Stimulated activated CD4-positive, alpha-beta T cell treated with anti-CD3 and anti-CD28 coated beads, Interleukin-2, amount 100 ng/mL, for 48 hours (primary cell): ENCODE measurements at regions not wholly inside any gene's neighbourhood (a gene's known extent, or its start where the extent isn't known, plus 50 kb on each side); places are given as distances from the start of the nearest gene placed in this dataset.

Source experiments
- DNase-seq, 2 donors: peaks; one replicate each; pipeline ENCODE4 v3.0.0-alpha.2; 2020

DNA sequence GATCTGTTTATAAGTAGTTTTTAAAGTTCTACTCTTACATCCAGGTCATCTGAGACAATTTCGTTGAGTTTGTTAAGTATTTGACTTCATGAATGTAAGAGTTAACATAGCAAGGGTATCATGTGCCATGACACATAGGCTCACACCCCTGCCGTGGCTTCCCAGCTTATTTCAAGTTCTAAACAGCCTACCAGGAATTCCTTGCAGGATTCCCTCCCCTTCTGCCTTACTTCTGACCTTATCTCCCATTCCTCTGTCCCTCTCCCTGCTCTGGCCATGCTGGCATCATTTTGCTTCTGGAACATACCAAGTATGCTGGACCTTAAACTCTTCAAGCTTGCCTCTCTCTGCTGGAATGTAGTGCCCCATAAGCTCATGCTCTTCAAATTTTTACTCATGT, 369.9 kb upstream of the PCDH7 start:
- no peak for DNase-seq

DNA sequence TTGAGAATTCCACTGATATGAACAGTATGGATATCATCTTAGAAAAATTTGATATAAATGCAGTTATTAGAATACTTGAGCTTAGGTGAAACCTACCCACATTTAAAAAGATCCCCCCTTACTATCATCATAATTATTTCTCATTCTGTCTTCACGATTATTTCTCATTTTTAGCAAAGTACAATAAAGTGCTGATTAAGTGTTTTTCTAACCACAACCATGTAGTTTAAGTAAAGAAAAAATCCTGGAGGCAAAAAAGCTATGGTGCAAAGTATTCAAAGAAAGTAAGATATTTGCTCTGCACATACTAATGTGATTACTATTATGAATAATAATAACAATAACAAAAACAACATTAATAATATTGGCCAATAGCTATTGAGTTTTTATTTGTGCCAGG, 365.6 kb upstream of the PCDH7 start:
- no peak for DNase-seq

DNA sequence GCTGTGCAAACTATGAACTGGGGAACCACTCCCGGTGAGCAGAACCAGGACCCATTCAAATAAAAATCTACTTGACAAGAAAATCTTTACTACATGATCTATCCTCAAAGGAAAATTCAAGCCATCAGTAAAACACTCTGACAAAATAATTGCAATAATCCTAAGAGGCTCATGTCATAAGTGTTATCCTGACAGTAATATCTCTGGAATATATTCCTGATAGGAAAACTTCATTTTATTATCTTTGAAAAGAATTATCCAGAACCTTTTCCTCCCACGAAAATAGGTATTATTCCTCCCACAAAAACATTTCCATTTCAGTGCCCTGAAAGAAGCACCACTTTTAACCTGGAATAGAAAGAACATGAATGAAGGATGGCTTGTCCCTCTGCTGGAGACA, 357.7 kb upstream of the PCDH7 start:
- no peak for DNase-seq

DNA sequence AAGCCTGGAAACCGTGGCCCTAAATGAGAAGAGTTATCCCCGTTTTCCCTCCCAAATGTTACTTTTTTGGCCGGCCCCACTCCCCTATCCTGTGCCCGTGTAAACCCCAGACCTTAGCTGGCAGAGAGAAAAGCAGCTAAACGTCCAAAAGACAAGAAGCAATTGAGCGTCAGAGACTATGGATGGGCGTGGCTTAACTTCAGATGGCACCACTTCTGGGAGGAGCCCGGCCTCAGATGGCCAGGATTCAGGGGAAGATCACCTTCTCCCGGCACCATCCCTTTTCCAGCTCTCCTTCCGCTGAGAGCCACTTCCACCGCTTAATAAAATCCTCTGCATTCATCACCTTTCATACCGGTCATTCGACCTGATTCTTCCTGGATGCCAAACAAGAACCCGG, 350.1 kb upstream of the PCDH7 start:
- no peak for DNase-seq

DNA sequence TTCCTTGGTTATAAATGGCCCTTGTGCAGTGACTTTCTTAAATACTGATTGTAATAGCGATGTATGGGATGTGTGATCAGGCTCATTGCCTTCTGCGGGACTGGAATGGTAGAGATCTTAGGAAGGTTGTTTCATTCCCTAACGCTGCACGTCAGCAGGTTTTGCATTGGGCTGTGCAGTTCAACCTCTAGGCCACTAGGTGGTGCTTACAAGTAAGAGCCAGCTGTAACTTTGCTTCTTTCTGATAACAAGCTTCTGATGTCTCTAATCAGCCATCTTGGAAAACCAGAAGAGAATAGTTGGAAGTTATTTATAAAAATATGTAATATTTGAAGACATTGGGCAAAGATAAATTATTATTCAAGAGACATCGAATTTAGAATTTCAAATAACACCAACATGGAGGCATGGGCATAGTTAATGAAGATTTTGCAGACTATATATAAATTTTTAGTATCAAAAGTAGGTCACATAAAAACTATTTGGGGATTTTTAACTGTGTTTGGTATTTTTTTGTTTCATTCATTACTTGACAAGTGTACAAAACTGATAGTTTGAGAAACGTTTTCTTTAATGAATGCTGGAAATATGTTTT, 339.7 kb upstream of the PCDH7 start:
- DNase-seq, result peak; percentile 0 to 7

DNA sequence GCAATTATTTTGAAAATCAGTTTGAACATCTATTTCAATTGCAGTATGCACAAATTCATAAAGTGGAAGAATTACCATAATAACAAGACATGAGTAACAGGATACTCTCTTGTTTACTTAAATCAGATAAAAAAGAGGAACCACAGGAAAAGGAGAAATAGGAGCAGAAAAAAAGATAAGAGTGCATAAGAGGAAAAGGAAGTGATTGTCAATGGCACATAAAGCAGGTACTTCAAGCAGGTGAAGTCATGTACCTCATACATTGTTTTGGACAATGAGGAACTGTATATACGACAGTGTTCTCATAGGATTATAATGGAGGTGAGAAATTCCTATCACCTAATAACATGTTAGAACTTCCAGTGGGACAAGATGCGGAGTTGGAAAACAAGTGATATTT, 334.5 kb upstream of the PCDH7 start:
- DNase-seq, result no peak

DNA sequence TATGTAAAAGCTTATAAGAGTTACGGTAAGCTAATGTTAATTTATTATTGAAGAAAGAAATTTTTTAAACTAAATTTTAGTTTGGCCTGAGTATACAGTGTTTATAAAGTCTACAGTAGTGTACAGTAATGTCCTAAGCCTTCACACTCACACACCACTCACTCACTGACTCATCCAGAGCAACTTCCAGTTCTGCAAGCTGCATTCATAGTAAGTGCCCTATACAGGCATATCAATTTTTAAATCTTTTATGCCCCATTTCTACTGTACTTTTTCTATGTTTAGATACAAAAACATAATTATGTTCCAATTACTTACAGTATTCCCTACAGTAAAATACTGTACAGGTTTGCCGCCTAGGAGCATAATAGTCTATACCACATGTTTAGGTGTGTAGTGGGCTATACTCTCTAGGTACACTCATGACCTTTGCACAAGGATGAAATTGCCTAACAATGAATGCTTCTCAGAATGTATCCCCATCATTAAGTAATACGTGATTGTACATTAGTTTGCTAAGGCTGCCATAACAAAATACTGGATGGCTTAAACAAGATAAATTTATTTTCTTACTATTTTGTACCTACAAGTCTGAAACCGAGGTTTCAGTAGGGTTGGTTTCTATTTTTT, 333.8 kb upstream of the PCDH7 start:
- no peak for DNase-seq

DNA sequence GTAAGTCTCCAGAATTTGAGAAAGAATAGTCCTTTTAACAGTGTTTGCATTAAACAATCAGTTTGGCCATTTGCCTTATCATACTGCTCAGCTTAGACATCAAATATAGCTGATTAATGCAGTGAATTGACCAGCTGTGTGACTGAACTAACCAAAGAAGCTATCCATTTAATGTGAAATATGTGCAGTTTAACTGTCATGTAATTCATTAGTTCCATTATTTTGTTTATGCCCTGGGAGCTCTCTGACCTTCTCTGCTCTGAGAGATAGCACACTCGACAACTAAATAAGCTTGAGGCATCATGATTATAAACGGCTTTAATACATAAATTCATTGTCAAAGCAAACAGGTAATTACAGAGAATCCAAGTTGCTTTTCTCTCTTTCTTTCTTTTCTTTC, 324.3 kb upstream of the PCDH7 start:
- DNase-seq, result no peak

DNA sequence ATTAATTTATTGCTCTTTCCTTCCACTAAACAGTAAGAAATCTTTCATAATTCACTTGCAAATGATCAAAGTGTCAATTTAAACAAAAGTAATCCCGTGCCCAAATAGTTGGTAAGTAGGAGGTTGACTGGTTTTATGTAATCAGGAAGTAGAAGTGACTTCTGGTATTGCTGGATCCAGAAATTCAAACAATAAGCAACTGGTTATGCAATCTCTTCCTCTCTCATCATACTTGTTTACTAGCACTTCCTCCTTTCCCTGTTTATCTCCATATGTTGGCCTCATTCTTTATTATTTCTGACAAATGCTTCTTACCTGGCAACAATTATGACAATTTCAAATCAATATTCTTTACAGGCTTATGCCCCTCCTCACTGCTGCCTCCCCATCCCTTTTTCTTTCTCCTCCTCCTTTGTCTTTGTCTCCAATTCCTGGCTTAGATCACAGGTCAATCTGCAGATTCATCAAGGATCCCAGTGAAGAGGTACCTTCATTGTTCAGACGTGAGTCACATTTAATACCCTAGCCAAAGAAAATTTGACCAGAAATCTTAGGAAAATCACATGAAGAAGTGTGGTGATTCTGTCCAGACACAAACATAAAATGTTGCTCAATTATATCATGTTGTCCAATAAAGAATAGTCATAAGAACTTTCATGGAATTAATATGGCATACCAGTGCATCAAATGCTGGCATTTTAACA, 323.2 kb upstream of the PCDH7 start:
- DNase-seq, result no peak

DNA sequence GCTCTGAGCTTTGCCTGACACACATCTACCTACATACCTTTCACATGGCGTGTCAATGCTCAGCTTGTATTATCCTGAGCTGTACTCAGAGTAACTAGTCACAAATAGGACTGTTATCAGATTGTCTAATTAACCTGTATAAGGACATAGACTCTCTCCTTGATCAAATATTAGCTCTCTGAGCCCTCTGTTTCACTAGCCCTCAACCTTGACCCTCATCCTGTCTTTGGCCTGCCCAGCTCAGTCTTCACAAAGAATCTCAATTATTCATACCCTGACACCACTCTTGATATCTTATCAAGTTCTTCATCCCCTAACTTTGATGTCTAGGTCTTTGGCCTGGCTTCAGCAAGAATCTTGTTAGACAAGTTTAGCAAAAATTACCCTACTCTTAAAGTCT, 320.7 kb upstream of the PCDH7 start:
- DNase-seq, result no peak

DNA sequence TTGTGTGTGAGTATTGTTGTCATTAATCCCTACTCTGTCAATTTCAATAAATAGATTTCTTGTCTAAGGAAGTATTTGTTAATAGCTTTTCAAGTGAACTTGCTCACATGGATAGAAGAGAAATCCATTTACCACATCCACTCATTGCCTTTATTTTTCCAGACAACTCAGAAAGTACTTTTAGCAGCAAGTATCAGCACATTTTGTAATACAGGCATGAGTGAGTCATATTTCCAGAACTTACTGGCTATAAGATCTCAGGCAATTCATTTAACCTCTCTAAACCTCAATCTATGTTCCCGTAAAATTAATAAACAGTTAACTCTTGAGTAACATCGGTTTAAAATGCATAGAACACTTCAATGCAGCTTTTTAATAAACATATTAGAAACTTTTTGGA, 317.9 kb upstream of the PCDH7 start:
- DNase-seq, result no peak

DNA sequence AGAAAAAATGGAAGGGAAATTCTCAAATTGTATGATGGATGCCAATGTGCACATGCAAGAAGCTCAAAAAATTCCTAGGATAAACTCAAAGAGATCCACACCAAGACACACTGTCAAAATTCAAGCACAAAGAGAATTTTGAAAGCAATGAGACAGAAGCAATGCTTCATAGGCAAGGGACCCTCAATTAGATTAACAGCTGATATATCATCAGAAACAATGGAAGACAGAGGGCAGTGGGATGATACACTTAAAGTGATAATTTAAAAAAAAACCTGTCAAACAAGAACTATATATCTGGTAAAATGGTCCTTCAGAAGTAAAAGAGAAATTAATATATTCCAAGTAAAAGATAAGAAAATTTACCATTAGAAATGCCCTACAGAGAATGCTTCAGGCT, 306.3 kb upstream of the PCDH7 start:
- DNase-seq, result no peak

DNA sequence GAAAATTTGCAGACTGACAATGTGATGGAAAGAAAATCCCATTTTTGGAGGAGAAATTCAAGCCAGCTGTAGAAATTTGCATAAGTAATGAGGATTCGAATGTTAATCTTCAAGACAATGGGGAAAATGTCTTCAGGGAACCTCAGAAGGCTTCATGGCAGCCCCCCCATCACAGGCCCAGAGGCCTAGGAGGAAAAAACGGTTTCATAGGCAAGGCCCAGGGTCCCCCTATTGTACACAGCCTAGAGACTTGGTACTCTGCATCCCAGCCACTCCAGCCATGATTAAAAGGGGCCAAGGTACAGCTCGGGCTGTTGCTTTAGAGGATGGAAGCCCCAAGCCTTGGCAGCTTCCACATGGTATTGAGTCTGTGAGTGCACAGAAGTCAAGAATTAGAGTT, 303.6 kb upstream of the PCDH7 start:
- DNase-seq, result no peak

DNA sequence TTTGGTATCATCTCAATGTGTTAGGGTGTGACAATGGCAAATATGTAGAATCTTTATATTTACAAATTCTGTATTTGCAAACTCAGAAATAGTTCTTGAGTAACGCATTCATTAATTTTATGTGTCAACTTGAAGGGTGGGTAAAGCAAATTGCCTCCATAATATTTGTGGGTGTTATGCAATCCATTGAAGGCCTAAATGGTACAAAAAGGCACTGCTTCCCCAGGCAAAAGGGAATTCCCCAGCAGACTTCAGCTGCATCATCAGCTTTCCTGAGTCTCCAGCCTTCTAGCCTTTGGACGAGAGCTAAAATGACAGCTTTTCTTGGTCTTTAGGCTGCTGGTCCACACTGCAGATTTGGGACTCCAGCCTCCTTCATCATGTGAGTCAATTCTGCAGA, 292.2 kb upstream of the PCDH7 start:
- DNase-seq, result no peak

DNA sequence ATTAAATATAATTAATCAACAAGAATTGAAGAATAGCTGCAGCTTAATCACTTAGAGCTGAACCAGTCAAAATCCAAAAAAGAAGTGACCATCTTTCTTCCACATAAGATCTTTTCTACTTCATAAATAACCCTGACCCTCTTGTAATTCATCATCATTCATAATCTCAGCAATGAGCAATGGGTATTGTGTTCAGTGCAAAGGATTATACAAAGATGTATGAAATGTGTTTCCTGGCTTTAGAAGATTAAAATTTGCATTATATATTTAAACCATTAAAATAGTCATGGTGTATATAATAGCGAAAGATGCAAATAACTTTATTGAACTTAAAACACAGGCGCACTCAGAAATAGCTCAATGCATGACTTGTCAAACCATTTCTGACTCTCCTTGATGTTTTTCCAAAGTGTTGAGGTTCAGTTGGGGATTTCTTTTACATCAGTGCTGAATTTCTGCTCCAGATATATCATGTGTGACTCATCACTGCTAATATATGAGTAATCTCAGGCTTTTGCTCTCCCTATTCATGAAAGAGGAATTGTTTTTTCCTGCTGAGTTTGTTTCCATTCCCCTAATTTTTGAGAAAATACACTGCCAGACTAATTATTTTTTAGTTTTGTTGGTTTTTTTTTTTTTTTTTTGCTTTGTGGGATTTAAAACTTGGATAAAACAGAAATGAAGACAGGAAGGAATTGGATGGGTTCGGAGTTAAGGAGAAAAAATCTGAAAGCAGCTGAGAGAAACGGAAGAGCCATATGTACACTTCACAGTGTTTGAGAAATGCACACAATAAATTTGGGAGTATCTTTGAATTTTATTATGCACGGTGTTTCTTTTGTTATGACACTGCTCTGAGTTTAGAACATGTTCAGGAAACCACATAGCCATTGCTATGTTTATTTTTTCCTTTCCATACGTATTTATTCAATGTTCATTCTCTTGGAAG, 290.1 kb upstream of the PCDH7 start:
- no peak for DNase-seq

DNA sequence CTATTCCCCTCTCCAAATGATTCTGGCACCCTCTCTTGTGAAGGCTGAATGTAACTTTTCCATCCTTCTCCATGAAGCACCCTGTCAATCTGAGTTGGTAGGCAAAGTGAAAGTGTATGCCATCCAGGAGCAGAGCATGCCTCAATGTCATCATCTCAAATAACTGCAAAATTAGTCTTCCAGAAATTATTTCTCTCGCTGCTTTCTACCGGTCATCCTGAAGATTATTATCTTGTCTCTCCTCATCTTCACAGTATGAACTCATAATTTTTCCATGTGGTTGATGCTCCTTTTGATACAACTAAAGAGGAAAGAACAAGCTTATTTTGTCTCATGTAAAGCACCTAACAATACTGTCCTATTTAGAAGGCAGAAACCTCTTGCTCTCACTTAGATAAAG, 285.5 kb upstream of the PCDH7 start:
- no peak for DNase-seq

DNA sequence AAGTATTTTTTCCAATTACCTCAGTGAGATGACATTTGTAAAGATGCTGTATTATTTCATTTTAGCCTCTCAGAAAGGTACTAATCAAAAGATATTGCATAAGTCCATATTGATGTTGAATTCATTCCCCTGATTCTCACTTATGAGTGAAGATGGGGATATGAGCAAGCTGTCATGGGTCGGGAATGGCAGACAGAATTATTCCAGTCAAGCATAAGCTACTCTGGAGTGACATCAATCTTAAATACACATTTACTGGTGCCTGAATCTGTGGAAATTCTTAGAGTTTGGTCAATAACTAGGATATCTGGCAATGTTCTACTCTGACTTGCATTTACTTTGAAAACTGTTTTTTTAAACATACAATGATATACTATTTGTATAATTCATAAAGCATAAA, 283.8 kb upstream of the PCDH7 start:
- no peak for DNase-seq

DNA sequence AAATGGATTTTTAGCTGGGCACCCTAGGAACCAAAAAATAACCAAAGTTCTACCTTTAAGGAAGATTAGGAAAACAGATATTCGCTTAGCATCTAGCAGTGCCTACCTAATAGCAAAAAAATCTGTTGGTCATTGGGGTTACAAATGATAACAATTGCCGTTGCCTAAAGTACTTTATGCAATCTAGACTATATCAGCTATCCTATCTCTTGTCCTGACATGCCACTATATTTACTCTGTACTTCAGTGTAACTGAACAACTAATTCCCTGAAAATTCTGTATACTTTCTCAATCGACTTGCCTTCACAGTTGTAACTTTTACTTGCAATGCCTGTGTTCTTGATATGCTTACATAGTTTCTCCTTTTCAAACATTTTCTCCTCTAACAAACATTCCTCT, 282.9 kb upstream of the PCDH7 start:
- DNase-seq, result no peak

DNA sequence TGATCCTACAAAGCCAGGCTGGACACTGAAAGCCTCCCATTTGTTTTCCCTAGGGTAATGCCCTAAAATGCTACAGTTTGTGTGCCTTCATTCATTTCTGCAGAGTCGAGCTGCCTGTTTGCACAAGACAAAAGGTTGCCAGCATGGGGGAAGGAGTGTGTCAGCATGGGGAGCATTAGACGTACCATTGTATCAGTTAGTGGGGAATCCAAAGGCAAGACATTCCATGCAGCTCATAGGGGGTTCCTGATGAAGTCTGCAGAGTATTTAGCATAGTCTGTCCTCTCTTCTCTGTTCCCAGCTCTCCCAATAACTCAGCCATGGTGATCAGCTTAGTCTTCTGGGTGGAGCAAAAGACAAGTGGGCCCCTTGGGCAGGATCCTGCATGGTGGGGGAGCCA, 276.9 kb upstream of the PCDH7 start:
- no peak for DNase-seq

DNA sequence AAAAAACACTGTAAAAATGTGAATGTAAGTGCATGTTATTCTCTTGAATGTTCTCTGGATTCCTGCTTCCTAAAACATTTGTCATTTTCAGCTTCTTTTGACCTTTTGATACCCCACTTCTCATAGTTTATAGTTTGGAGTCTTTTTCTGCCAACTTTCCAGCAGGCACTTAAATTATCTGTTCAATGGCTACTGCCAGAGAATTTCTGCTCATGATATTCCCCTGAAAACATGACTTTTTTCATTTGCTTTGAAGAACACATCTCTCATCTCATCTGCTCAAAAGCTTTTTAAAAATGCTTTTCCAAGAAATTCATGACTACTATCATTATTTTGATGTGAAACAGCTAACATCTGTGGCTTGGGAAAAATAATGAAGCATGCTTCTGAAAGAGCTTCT, 269.7 kb upstream of the PCDH7 start:
- DNase-seq, result no peak

DNA sequence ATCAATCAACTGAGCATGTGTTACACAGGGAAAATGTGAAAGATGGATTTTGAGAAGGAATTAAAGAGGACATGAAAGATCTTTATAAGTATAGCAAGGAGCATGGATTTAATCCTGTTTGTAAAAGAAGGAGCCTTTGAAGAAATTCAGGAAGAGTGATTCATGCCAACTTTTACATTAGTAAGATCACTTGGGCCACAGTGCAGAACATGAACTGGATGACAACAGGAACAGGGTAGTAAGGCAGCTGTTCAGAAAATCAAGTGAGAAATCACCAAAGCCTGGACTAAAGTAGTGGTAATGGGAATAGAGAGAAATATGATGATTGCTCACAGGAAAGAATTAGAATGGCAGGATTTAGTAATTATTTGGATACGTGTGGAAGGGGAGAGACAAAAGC, 265.7 kb upstream of the PCDH7 start:
- no peak for DNase-seq

DNA sequence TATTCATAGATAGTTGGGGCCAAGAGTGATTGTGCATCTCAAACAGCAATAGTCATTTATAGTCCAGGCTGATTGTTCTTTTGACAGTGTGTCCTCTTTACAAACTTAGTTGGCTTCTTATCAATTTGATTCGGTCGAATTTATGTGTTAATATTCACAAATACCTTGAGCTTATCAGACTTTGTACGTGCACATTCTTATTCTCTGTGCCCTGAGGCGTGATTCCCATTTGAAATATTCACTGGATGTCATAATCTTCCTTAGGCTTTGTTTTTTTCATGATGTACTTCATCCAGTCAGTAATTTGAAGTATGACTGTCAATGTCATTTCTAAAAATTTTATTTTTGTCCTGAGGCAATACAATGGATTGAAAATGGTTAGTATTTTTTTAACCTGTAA, 263.5 kb upstream of the PCDH7 start:
- DNase-seq, result no peak

DNA sequence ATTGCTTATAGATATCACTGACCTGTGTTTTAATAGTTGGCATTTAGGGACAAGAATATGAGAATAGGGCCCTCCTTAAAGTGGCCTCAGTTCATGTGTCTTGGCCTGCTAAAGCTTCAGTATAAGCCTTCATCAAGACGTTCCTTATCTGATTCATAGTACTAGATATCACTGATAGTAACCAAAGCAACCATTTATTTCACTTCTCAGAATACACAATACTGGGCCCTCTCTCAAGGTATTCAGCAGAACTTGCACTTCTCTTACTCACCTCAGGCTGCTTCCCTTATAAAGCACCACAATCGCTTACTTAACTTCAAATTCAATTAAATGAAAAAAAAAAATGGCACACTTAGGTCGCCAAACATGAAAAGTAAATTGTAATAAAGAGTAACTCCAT, 259.4 kb upstream of the PCDH7 start:
- DNase-seq, result no peak

DNA sequence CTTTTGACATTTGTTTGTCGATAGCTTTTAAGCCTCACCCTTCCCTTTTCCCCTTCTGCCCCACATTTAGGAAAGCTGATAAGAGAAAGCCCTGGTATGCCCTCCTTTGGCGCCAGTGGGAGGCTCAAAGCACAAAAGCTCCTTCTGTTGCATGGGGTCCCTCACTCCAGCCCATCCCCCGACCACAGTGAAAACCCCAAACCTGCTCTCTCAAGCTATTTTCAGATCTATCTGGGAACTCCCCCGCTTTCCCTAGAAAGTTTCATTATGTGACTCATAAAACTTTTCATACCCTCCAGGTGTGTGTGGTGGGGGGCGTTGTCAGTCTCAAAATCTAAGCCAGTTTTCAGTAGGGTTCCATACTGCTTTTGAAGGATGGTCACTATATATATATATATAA, 259.0 kb upstream of the PCDH7 start:
- DNase-seq, result no peak
